ENCODE measurements at regions not wholly inside any gene's neighbourhood (a gene's known extent, or its start where the extent isn't known, plus 50 kb on each side); places are given as distances from the start of the nearest gene placed in this dataset.

GRCh38 chr10:131811630-131812403, 89.0 kb upstream of the PPP2R2D start:
- H3K4me3 ChIP-seq (ENCODE audit: low read depth, low read length): no peak overlapping the region
- ChIA-PET POLR2A (no interaction called here), CTCF (no interaction called here)
- no peak for TF ChIP-seq CTCF (IDR thresholded peaks at IDR 0.05; ENCODE audit: insufficient read depth, low read depth, low read length)
- H3K27me3 ChIP-seq (ENCODE audit: control insufficient read depth, insufficient read depth, low read length): no peaks in the 10 kb centered on the region
- no peak for DNase-seq (ENCODE audit: low read depth)
- no peaks in the 10 kb centered on the region for H3K36me3 ChIP-seq (ENCODE audit: control insufficient read depth, insufficient read depth, low read length)

GRCh38 chr10:131812736-131813604, 87.8 kb upstream of the PPP2R2D start:
- POLR2A ChIA-PET: no interaction called here
- no peak overlapping the region for H3K4me3 ChIP-seq (ENCODE audit: low read depth, low read length)
- no peaks in the 10 kb centered on the region for H3K27me3 ChIP-seq (ENCODE audit: control insufficient read depth, insufficient read depth, low read length)
- DNase-seq (ENCODE audit: low read depth): no peak
- CTCF ChIA-PET: no interaction called here
- no peaks in the 10 kb centered on the region for H3K36me3 ChIP-seq (ENCODE audit: control insufficient read depth, insufficient read depth, low read length)
- no peak for TF ChIP-seq CTCF (IDR thresholded peaks at IDR 0.05; ENCODE audit: insufficient read depth, low read depth, low read length)

GRCh38 chr10:131814567-131815265, 86.1 kb upstream of the PPP2R2D start:
- no peaks in the 10 kb centered on the region for H3K36me3 ChIP-seq (ENCODE audit: control insufficient read depth, insufficient read depth, low read length)
- CTCF ChIA-PET: no interaction called here
- no peak for DNase-seq (ENCODE audit: low read depth)
- TF ChIP-seq CTCF (IDR thresholded peaks at IDR 0.05; ENCODE audit: insufficient read depth, low read depth, low read length): no peak
- POLR2A ChIA-PET: no interaction called here
- no peaks in the 10 kb centered on the region for H3K27me3 ChIP-seq (ENCODE audit: control insufficient read depth, insufficient read depth, low read length)
- no peak overlapping the region for H3K4me3 ChIP-seq (ENCODE audit: low read depth, low read length)

- TF ChIP-seq CTCF (IDR thresholded peaks at IDR 0.05; ENCODE audit: insufficient read depth, low read depth, low read length): no peak
- Histone ChIP-seq H3K36me3 (ENCODE audit: control insufficient read depth, insufficient read depth, low read length) (no peaks in the 10 kb centered on the region), H3K4me3 (ENCODE audit: low read depth, low read length) (no peak overlapping the region), H3K27me3 (ENCODE audit: control insufficient read depth, insufficient read depth, low read length) (no peaks in the 10 kb centered on the region)
- CTCF ChIA-PET: no interaction called here
- POLR2A ChIA-PET: no interaction called here
- no peak for DNase-seq (ENCODE audit: low read depth)
These were observed 85.3 kb upstream of the PPP2R2D start for GRCh38 chr10:131815266-131816156.
